GM10266 (cell line): ENCODE measurements at regions not wholly inside any gene's neighbourhood (a gene's known extent, or its start where the extent isn't known, plus 50 kb on each side); places are given as distances from the start of the nearest gene placed in this dataset.

ENCODE experiments used
- DNase-seq: peaks from one replicate; pipeline ENCODE4 v3.0.0; 2012; ENCODE audit errors: extremely low spot score
- CTCF ChIP-seq: IDR thresholded peaks from 2 replicates; pipeline ENCODE4 v1.5.1; 2012; ENCODE audit warnings: mild to moderate bottlenecking, low read depth; ENCODE audit not compliant: control insufficient read depth, insufficient read depth; ENCODE audit errors: missing control alignments

DNA sequence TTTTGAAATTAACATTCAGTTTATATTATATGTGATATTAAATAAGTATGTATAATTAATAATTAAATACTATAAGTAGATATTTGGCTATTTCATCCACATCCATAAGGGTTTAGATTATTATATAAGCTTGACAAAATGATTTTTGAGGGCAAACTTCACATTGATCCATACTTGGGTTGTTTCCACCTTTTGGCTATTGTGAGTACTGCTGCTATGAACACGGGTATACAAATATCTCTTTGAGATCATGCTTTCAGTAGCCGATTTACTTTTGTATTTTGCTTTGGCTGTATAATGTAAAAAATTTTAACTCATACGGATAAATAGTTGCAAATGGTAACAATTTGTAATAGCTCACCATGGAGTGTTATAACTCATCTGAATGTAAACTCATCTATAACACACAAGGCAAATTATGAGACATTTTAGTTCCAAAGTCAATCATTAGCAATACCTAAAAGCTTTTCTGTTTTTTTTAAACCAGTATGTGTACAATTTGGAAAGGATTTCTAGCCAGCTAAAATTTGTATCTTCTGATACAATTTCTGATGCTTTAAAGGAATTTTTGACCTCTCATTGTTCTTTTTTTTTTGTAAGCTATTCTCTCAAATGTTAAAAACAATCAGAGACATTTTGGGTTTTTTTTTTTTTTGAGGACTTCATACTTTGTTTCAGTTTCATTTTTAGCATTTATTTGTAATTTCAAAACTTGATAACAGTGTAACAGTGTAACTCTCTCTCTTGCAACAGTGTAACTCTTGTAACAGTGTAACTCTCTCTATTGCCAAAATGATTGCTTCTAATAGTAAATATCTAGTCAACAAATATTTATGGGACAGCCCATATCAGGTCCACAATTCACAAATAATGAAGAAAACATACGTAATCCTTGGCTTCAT is 51.8 kb upstream of the ARX start:
- DNase-seq: no peak
- no peak for TF ChIP-seq CTCF

DNA sequence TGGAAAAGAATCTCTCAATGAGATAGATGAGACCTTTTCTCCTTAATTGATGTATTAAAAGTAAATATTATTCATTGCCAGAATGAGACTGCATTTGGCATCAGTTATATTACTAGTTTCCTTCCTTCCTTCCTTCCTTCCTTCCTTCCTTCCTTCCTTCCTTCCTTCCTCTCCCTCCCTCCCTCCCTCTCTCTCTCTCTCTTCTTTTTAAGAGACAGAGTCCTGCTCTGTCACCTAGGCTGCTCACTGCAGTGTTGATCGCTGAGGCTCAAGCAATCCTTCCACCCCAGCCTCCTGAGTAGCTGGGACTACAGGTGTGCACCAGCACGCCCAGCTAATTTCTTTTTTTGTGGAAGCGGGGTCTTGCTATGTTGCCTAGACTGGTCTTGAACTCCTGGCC is 50.4 kb upstream of the ARX start:
- no peak for TF ChIP-seq CTCF

More for the DNA sequence above, 50.4 kb upstream of the ARX start:
- DNase-seq: no peak
